CD4-positive, alpha-beta T cell treated with Interleukin-6 at 100 ng/mL for 8 hours (primary cell): ENCODE measurements at regions not wholly inside any gene's neighbourhood (a gene's known extent, or its start where the extent isn't known, plus 50 kb on each side); places are given as distances from the start of the nearest gene placed in this dataset.
"Not testable (repeated sequence)": the region's sequence is repeated elsewhere in the genome, so short reads cannot be mapped to it uniquely, and the experiment has no call there.

Experiments
- DNase-seq: peaks from one replicate; pipeline ENCODE4 v3.0.0-alpha.2; 2020; ENCODE audit warnings: mixed read lengths, low spot score

DNA sequence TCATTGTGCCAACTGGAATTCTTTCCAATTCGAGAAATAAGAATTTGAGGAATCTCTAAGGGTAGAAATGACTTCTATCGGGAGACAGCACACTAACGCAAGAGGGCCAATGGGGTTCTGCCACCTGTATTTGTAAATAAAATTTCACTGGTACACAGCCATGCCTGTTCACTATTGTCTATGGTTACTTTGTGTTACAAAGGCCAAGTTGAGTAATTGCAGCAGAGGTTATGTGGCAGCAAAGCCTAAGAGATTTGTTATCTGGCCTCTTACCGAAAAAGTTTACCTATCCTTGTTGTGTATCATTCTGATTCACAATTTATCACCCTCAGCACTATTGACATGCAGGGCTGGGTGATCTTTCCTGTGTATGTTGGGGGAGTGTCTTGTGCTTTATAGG is 278.0 kb downstream of the KLF5 start:
- DNase-seq = no peak

DNA sequence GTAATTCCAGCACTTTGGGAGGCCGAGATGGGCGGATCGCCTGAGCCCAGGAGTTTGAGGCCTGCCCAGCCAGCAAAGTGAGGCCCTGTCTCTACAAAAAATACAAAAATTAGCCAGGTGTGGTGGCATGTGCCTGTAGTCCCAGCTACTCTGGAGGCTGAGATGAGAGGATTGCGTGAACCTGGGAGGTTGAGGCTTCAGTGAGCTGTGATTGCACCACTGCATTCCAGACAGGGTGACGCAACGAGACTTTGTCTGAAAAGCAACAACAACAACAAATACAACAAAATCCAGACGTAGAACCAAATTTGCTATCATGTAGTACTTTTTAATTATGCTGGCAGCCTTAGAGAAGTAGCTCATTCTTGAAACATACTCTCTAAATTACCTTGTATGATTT is 277.1 kb downstream of the KLF5 start:
- DNase-seq = no peak

DNA sequence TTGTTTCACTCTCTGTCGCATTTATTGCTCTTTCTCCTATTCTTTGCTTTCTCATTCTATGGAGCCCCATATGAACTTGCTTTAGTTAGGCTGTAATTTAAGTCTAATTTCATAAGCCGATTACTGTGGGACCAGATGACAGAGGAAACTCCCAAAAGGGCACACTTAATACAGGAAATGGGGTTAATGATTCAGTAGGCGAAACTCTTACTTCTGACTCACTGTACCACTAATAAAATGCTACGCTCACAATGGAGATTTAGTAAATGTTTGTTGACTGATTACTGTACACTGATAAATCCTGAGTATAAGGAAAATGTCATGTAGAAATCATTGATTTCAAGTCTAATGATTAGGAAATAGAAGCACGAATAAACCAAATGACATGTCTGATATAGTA is 276.4 kb downstream of the KLF5 start:
- DNase-seq = no peak

DNA sequence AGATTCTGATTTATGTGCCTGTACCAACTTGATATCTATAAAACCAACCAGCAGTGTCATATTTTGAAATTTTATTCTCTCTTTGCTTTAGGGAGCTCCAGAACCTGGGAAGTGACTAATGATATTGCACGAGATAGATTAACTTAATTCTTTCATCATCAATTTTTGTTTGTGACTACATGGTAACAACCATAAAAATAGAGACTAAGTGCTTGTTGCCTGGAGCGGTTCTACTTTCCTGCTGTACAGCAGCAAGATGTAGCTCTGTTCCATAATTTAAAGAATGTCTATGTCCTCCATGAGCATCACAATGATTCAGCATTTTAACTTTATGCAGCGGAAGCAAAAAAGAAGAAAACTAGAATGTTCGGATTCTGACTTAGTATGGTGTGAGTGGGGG is 275.6 kb downstream of the KLF5 start:
- DNase-seq = no peak

DNA sequence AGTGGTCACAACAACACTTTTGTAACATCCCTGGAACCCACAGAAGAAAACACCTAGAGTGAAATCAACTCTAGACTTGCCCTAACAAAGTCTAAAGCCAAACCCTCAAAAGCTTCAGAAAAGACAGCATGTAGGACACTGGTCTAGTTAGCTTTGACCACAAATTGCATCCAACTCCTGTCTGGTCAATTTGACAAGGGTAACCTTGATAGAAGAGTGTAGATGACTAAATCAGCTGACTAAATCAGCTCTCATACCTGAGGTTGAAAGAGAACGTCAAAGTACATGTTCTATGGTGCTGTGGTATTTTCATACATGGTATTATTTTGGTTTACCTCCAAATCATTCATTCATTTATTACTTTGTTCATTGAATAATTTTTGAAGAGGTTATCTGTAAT is 272.8 kb downstream of the KLF5 start:
- no peak for DNase-seq

DNA sequence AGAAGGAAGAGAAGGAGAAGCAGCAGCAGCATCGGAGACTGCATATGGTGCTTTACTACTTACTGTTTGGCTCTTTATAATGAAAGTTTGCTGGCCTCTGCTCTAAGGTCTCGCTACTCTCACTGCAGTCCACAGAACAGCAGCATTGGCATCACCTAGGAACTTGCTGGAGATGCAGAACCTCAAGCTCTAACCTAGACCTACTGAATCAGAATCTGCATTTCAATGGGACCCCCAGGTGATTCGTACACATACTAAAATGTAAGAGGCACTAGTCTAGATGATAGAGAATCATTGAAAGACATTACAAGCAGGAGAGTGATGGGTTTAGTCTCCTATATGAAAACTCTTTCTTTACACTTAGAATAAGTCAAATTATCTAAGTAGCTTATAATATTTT is 270.6 kb downstream of the KLF5 start:
- no peak for DNase-seq

DNA sequence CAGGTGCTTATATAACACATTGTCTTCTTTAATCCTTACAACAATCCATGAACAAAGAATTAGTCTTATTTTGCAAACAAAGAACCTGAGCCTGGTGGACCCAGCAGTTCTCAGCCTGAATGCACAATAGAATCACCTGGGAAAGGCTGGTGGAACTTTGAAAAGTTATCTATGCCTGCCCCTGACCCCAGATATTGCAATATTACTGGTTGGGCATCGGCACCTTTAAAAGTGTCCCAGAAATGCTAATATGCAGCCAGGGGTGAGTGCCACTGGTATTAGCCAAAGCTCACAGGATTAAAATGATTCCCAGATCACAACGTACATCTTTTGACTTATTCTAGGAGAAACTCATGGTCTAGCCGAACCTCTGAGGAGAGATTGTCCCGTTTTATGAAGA is 268.8 kb downstream of the KLF5 start:
- no peak for DNase-seq

DNA sequence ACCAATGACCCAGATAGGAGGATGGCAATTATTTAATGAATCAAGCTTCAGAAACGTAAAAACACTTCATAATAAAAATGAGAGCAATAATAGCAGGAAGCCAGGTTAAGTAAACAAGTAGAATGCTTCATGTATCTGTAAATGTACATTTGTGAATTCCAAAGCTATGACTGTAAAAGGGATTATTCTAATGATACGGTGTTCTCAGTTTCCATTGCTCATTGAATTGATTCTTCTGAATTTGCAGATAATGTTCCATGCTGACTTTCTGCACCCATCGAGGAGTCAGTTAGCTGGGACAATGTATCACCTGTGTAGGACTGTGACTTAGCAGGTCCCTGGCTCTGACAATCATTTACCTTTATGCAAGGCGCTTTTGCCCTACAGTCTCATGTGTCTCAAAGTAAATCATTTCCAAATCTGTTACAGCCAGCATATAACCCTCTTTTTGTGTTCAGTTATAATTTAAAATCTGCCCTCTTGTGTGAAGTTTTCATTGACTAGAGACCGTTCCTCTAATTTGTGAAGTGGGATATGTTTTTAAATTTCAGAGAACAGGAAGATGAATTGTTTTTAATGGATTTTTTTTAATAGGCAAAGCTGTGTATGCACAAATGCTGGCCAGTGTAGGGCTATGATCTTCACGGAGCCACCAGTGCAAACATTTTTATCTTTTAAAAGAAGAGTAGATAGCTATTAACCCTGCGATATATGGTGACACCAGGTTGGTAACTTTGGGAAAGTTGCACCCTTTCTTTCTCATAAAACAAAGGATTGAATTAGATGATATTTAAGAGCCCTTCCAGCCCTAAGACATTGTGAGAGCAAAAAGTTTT is 267.1 kb downstream of the KLF5 start:
- no peak for DNase-seq

DNA sequence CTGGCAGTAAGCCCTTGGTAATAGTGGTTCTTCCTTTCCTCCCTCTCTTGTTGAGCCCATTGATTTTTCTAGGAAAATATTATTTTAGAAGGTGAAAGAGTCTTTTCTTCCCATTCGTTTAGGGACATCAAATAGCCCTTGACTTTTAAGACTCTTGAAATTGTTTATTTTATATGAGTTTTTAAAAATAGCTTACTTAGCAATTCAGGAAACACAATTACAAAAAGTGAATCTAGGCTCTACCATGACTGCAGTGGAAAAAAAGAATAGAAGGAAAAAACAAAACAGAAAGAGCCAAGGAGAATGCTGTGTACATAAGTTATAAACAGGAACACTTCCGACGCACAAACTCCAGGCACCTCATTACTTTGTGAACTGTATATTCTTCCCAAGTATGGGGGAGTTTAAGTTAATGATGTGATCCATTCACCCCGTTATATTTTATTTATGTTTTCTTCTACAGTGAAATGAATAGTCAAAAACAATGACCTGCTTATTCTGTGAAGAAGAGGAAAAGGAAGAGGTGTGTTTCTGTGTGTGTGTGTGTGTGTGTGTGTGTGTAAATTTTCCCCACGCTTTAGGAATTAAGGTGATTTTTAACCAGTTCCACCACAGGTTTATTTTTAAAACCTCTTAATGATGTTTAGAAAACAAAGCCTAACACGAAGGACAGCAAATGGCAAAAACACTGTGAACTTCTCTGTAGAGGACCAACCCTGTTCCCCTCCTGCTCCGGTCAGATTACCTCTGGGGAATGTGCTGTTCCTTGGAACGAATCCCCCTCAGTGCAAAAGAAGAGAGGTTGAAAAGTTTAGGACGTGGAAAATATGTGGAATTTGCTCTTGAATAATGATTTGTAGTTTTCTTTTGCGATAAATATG is 266.3 kb downstream of the KLF5 start:
- no peak for DNase-seq

DNA sequence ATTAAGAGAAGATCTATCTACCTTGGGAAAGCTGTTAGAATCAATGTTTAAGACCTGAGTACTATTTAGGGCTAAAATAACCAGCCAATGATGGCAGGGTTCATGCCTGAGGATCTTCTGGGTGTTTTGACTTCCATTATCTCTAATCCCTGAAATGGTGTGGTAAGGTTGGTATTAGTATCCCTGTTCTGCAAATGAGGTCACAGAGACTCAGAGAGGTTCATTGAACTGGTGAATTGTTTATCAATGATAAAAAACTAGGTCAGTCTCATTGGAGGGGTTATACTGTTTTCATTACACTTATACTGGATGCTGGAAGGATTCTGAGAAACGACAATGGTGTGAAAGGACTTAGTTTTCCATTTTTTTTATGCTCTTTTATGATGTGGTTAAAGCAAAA is 264.8 kb downstream of the KLF5 start:
- DNase-seq = no peak

DNA sequence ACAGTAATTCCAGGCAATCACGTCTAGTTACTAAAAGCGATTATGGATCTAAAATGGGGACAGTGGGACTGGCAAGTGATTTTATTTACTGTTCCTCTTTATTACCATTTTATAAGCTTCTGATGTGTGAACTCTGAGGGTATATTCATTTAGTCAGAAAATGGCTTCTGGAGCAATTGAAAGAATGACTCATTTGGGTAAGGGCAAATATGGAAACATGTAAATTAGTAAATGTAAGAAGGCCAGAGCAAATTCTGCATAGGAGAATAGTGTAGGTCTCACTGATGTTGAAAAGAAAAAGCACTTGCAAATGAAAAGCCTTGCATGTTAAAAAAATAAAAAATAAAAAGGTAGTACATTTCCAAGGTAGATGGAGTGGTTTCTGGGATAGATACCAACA is 262.2 kb downstream of the KLF5 start:
- no peak for DNase-seq

DNA sequence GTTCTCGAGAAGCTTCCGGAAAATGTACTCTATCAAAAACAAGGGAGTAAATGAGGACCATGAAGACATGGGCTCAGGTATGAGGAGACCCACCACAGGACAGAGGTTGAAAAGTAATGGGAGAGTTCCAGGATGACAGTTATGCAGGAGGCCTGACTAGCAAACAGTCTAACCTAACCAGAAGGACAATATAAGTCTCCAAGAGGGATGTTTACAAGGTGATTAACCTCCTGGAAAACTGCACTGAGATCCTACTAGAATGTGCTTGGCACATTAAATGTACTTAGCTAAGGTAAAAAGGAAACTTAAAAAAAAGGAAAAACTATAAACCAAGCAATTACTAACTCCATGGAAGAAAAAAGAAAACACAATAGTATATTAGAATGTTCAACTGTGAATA is 258.3 kb downstream of the KLF5 start:
- DNase-seq = no peak

DNA sequence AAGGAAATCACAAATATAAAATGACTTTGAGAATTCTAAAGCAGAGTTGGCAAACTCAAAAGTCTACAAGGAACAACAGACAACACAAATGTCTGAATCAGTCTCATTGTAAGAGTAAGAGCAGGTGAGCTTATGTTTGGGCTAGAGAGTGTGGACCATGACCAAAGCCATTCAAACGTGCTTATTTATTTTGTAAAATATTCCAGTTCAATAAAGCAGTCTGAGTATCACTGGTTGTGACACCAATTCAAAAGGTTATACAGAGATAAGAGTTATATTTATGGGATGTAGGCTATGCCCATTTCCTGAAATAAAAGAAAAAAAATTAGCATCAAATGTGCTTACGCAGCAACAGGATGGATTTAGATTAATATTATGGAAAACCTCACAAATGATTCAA is 251.6 kb downstream of the KLF5 start:
- DNase-seq = no peak

DNA sequence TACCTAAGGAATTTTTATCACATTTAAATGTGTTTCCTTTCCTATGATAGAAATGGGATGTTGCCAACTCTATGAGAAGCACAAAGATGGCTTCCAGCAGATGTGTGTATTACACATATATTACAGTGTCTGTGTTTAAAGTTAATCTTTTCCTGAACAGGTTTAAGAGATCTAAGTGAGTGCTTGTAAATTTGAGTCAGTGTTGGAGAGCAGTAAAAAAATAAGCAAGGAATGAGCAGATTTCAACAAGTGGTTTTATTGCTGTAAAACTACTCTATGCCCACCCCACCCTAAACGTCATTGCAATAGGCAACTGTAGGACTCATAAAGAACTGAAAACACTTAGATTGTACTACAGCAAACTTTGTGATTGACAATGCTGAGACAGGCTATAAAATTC is 248.7 kb downstream of the KLF5 start:
- no peak for DNase-seq

DNA sequence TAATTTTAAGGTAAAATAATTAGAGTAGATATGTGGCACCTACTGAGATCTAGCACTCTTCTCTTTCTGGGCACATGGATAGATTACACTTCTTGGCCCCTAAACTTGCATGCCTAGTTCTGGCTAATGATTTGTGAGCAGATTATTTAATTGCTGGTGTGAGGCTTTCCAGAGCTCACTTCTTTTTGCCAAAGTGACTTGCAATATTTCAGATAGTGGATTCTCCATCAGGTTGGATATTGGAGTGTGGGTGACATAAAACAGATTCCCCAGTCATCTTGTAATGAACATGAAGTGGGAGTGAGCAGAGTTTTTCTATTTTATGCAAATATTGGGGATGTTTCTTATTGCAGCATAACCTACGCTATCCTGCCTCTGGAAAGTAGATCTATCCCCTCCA is 247.9 kb downstream of the KLF5 start:
- DNase-seq = no peak

DNA sequence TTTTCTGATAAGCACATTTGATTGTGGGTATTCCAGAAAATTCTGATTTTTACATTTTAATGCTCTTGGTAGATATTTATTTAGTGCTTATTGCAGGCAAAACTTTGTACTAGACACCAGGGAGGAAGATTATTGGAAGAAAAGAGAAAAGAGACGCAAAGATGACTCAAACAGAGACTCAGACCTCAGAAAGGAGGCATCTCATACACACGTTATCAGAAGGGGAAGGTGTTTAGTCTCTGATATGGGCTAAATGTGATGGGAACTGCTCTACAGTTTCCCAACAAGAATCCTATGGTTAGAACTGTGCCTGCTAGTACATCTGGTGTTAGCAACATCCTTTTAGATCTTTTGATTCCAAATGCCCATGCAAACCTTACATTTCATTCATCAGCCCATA is 245.6 kb downstream of the KLF5 start:
- no peak for DNase-seq

DNA sequence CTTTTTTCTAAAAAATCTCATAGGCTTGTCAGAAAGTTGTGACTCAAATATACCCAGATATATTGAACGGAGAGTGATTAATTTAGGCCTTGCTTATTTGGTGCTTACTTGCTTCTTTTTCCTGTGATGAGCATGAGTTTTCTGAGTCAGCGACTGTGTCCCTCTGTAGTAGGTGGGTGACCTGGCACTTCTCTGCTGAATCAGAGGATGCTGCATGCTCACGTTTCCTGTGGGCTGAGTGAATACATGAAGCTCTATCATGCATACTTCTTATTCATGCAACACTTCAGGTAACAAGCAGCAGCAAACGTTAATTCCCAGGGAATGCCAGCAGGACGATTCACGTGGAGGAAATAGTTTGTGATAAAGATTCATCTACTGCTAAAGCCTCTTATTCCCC is 245.0 kb downstream of the KLF5 start:
- DNase-seq = no peak

DNA sequence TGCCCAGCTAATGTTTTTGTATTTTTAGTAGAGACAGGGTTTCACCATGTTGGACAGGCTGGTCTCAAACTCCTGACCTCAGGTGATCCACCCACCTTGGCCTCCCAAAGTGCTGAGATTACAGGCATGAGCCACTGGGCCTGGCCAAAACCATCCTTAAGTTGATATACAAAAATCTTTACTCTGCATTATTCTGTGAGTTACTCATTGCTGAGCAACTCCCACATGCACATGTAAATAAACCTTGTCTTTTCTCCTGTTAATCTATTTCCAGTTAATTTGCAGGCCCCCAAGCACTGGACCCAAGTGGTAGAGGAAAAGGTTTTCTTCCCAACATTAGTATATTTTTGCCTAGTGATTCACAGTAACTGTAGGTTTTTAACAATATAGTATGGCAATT is 242.8 kb downstream of the KLF5 start:
- not testable (repeated sequence) for DNase-seq

DNA sequence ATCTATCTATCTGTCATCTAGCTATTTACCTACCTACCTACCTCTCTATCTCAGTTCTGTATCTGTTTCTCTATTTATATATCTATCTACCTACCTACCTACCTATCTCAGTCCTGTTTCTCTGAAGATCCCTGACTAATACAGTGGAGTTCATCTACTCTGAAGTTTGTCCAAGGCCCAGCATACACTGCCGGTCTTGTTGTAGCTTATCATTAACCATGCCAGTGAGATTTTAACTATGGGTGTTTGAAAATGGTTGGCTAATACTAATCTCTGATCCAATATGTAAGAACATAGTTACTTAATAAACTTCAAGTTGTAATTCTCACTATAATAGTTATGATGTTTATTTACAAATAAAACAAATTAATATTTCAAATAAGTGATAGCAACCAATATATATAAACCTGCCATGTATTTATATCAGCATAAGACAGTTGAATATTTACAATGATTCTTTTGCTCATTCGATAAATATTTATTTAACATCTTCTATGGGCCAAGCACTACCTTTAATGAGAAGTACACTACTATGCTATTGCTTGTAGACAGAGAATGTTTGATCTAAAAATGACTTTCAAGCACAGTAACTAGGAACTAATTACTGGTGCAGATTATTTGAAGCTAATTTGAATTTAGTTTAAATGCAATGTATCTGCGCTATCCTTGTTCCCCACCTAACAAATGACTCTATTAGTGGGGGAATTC is 242.1 kb downstream of the KLF5 start:
- DNase-seq = no peak

DNA sequence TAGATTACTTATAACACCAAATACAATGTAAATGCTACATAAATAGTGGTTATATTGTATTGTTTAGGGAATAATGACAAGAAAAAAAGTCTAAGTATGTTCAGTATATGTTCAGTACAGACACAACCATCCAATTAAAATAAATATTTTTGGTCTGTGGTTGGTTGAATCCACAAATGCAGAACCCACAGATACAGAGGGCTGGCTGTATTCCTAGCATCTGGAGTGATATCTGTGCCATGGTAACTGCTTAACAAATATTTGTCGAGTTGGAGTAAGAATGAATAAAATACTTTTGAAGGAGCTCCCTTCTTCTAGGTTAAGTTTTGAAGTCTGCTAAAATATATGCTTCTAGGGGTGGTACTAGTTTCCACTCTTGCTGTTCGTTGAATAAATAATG is 241.0 kb downstream of the KLF5 start:
- no peak for DNase-seq

DNA sequence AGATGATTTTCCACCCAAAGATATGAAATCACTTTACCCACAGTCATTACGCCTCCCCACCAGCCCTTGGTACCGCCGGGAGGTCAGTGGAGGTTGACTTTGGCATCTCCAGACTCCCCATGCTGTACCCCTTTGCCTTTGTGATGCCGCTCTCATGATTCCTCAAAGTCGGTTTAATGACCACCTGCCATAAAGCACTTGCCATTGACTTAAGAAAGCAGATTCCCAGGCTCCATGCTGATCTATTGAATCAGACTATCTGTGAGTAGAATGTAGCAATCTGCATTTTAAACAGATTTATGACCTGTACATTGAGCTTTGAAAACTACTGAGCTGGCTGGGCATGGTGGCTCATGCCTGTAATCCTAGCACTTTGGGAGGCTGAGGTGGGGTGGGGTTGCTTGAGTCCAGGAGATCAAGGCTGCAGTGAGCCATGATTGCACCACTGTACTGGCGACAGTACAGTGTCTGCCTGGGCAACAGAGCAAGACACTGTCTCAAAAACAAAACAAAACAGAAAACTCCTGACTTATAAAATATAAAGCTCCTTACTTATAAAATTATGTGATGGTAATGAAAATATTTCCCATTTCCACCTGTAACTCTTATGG is 235.2 kb downstream of the KLF5 start:
- DNase-seq = no peak

DNA sequence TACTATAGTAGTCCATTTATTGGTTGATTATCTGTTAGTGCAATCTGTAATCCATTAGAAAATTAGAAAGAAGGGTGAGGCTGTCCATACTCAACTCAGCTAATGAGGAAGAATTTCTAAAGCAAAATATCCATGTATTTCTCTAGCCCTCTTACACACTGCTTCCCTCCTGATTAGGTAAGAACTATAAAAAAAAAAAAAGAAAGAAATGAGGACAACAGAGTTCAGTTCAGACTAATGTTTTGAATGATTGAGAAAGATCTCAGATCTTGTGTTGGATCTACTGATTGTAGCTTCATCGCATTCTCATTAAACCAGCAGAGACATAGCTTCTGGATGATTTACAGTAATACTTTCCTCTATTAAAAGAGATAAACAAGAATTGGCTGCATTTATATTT is 233.3 kb downstream of the KLF5 start:
- DNase-seq = no peak
